Trophoblast cell (in vitro differentiated cells and primary cell): ENCODE measurements at regions not wholly inside any gene's neighbourhood (a gene's known extent, or its start where the extent isn't known, plus 50 kb on each side); places are given as distances from the start of the nearest gene placed in this dataset.

Source experiments
- DNase-seq, 2 donors: peaks; one replicate each; pipeline ENCODE4 v3.0.0-alpha.2; 2016
- H2AFZ ChIP-seq: 2 replicates; pipeline ENCODE4 v1.6.1; 2013; ENCODE audit warnings: low read length, moderate library complexity, mild to moderate bottlenecking; ENCODE audit not compliant: insufficient read depth, poor library complexity
- H2AK5ac ChIP-seq: 2 replicates; pipeline ENCODE4 v1.6.1; 2013; ENCODE audit warnings: mild to moderate bottlenecking, low read length
- H2BK120ac ChIP-seq: 2 replicates; pipeline ENCODE4 v1.6.1; 2013; ENCODE audit warnings: low read length, mild to moderate bottlenecking, moderate library complexity; ENCODE audit not compliant: insufficient read depth, poor library complexity
- H2BK12ac ChIP-seq: 2 replicates; pipeline ENCODE4 v1.6.1; 2013; ENCODE audit warnings: mild to moderate bottlenecking, low read length, moderate library complexity
- H2BK5ac ChIP-seq: 2 replicates; pipeline ENCODE4 v1.6.1; 2013; ENCODE audit warnings: low read length, low read depth, moderate library complexity, mild to moderate bottlenecking; ENCODE audit not compliant: poor library complexity
- H3K14ac ChIP-seq: 2 replicates; pipeline ENCODE4 v1.6.1; 2013; ENCODE audit warnings: mild to moderate bottlenecking, low read length
- H3K18ac ChIP-seq: 2 replicates; pipeline ENCODE4 v1.6.1; 2013; ENCODE audit warnings: mild to moderate bottlenecking, low read length
- H3K23ac ChIP-seq: 2 replicates; pipeline ENCODE4 v1.6.1; 2013; ENCODE audit warnings: low read length
- H3K27ac ChIP-seq: 2 replicates; pipeline ENCODE4 v1.5.1; 2013; ENCODE audit warnings: low read depth, mild to moderate bottlenecking, inconsistent platforms, low read length, moderate library complexity
- H3K27me3 ChIP-seq: 2 replicates; pipeline ENCODE4 v1.6.1; 2013; ENCODE audit warnings: inconsistent platforms, mild to moderate bottlenecking, low read length, moderate library complexity; ENCODE audit not compliant: insufficient read depth
- H3K36me3 ChIP-seq, 2 experiments: 1 replicate in 1 of 2; 2 replicates in 1 of 2; pipeline ENCODE4 v1.6.1; 2013; ENCODE audit warnings: low read length in 2 of 2, mild to moderate bottlenecking in 2 of 2, moderate library complexity in 1 of 2; ENCODE audit not compliant: insufficient read depth in 2 of 2, control insufficient read depth in 1 of 2
- H3K4ac ChIP-seq: 2 replicates; pipeline ENCODE4 v1.6.1; 2013; ENCODE audit warnings: low read depth, mild to moderate bottlenecking, low read length, moderate library complexity
- H3K4me1 ChIP-seq, 2 experiments: 1 replicate in 1 of 2; 2 replicates in 1 of 2; pipeline ENCODE4 v1.6.1; 2013; ENCODE audit warnings: low read length in 2 of 2, mild to moderate bottlenecking in 2 of 2, moderate library complexity in 1 of 2; ENCODE audit not compliant: insufficient read depth in 2 of 2, control insufficient read depth in 1 of 2
- H3K4me2 ChIP-seq: 2 replicates; pipeline ENCODE4 v1.6.1; 2013; ENCODE audit warnings: inconsistent platforms, mild to moderate bottlenecking, low read length, moderate library complexity
- H3K4me3 ChIP-seq: 2 replicates; pipeline ENCODE4 v1.5.1; 2013; ENCODE audit warnings: mild to moderate bottlenecking, low read depth, low read length, inconsistent platforms
- H3K79me1 ChIP-seq: one replicate; pipeline ENCODE4 v1.6.1; 2013; ENCODE audit warnings: low read length
- H3K79me2 ChIP-seq: 2 replicates; pipeline ENCODE4 v1.6.1; 2013; ENCODE audit warnings: low read length, mild to moderate bottlenecking; ENCODE audit not compliant: control insufficient read depth, insufficient read depth, poor library complexity
- H3K9ac ChIP-seq: 2 replicates; pipeline ENCODE4 v1.6.1; 2013; ENCODE audit warnings: mild to moderate bottlenecking, low read length
- H3K9me3 ChIP-seq: 2 replicates; pipeline ENCODE4 v1.6.1; 2013; ENCODE audit warnings: low read depth, mild to moderate bottlenecking, control low read depth, inconsistent platforms, low read length; ENCODE audit not compliant: insufficient read depth
- H4K12ac ChIP-seq: 2 replicates; pipeline ENCODE4 v1.6.1; 2013; ENCODE audit warnings: low read depth, mild to moderate bottlenecking, low read length, moderate library complexity
- H4K8ac ChIP-seq: 2 replicates; pipeline ENCODE4 v1.6.1; 2013; ENCODE audit warnings: low read depth, mild to moderate bottlenecking, low read length, moderate library complexity
- H4K91ac ChIP-seq: one replicate; pipeline ENCODE4 v1.6.1; 2013; ENCODE audit warnings: low read depth, mild to moderate bottlenecking, low read length, moderate library complexity
- WGBS: extraction: QIAGEN DNeasy Blood & Tissue Kit; methylation state at CpG from one replicate; pipeline ENCODE4 v1.1.7; 2013; ENCODE audit warnings: missing lambda C conversion rate; ENCODE audit not compliant: insufficient read length, insufficient coverage; ENCODE audit errors: extremely low coverage; 5-methylcytosine and 5-hydroxymethylcytosine counted together

DNA sequence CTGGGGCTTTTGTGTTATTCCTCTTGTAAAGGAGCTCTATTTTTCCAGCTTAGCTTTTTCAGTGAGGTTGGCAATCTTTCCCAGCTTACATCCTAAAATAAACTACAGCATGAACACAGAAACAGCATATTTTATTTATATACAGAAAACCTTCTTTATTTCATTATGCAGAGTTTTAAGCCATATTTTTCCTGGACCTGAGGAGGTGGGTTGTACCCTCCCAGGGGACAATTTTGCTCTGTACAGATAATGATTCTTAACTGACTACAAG lies 341.2 kb upstream of the TYRP1 start:
- no peaks in the 10 kb centered on the region for H3K4me1 ChIP-seq
- no peak overlapping the region for H3K23ac ChIP-seq
- H3K18ac ChIP-seq = no peak overlapping the region
- no peak overlapping the region for H3K4me3 ChIP-seq
- no peak for DNase-seq
- no peaks in the 10 kb centered on the region for H3K27me3 ChIP-seq
- H3K79me1 ChIP-seq = no peaks in the 10 kb centered on the region
- no peaks in the 10 kb centered on the region for H3K79me2 ChIP-seq
- no peak overlapping the region for H3K9ac ChIP-seq
- H4K8ac ChIP-seq = no peak overlapping the region
- H3K36me3 ChIP-seq = no peaks in the 10 kb centered on the region
- no peak overlapping the region for H3K4me2 ChIP-seq
- H3K9me3 ChIP-seq = no peaks in the 10 kb centered on the region
- H2BK12ac ChIP-seq = no peak overlapping the region
- no peak overlapping the region for H2AK5ac ChIP-seq
- no peak overlapping the region for H3K14ac ChIP-seq
- no peak overlapping the region for H3K4ac ChIP-seq
- no peak overlapping the region for H2AFZ ChIP-seq
- H3K27ac ChIP-seq = no peak overlapping the region
- H4K12ac ChIP-seq = no peak overlapping the region
- H2BK5ac ChIP-seq = no peak overlapping the region
- H2BK120ac ChIP-seq = no peak overlapping the region
- no peak overlapping the region for H4K91ac ChIP-seq

DNA sequence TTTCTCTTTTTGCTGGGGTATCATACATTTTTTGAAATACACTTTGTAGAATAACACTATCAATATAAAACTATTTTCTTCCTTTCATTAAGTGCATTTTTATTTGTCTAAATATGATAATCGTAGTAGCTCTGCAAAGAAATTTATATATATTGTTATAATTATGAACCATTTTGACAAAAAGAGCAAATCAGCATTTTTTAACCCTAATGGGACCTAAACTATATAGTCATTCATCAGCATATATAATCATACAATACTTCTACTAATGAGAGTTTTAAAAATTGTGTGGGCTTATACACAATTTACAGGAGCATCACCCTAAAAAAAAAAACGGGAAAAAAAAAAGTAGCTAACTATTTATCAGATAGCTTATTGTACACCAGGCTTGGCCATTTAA lies 329.7 kb upstream of the TYRP1 start:
- WGBS = no CpG with 5 or more reads among the region's 2 CpGs
- Histone ChIP-seq H4K91ac (no peak overlapping the region), H3K9ac (no peak overlapping the region), H3K79me1 (no peaks in the 10 kb centered on the region), H3K27me3 (no peaks in the 10 kb centered on the region), H4K12ac (no peak overlapping the region), H2AK5ac (no peak overlapping the region), H3K79me2 (no peaks in the 10 kb centered on the region), H3K27ac (no peak overlapping the region), H3K9me3 (no peaks in the 10 kb centered on the region), H2BK5ac (no peak overlapping the region), H3K4me3 (no peak overlapping the region), H3K23ac (no peak overlapping the region), H2AFZ (no peak overlapping the region), H3K36me3 (no peaks in the 10 kb centered on the region), H3K18ac (no peak overlapping the region), H3K4ac (no peak overlapping the region), H3K14ac (no peak overlapping the region), H3K4me1 (no peaks in the 10 kb centered on the region), H4K8ac (no peak overlapping the region), H3K4me2 (no peak overlapping the region), H2BK120ac (no peak overlapping the region), H2BK12ac (no peak overlapping the region)
- DNase-seq = no peak

DNA sequence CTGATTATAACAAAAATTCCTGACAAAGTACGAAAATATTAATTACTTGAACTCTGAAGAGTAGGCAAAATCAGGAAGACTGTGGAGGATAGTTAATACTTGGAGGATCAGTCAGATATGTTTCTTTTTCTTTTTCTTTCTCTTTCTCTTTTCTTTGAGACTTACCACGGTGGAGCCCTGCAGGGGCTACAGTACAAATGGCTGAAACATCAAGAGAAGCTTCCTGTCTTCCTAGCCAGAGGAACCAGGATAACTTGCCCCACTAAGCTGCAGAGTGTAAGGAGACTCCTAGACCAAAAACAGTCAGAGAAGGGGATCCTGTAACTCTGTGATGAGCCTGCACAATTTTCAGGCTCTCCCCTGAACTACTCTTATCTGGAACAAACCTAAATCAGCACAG lies 324.6 kb upstream of the TYRP1 start:
- no peak for DNase-seq
- Histone ChIP-seq H2BK12ac (no peak overlapping the region), H3K79me1 (no peaks in the 10 kb centered on the region), H3K14ac (no peak overlapping the region), H3K4me1 (no peaks in the 10 kb centered on the region), H3K27ac (no peak overlapping the region), H2AK5ac (no peak overlapping the region), H3K27me3 (no peaks in the 10 kb centered on the region), H4K8ac (no peak overlapping the region), H3K4ac (no peak overlapping the region), H4K91ac (no peak overlapping the region), H4K12ac (no peak overlapping the region), H2BK5ac (no peak overlapping the region), H3K9me3 (no peaks in the 10 kb centered on the region), H3K36me3 (no peaks in the 10 kb centered on the region), H3K18ac (no peak overlapping the region), H3K4me2 (no peak overlapping the region), H3K23ac (no peak overlapping the region), H2BK120ac (no peak overlapping the region), H3K9ac (no peak overlapping the region), H3K79me2 (no peaks in the 10 kb centered on the region), H2AFZ (no peak overlapping the region), H3K4me3 (no peak overlapping the region)
- no CpG with 5 or more reads among the region's 2 CpGs for WGBS

DNA sequence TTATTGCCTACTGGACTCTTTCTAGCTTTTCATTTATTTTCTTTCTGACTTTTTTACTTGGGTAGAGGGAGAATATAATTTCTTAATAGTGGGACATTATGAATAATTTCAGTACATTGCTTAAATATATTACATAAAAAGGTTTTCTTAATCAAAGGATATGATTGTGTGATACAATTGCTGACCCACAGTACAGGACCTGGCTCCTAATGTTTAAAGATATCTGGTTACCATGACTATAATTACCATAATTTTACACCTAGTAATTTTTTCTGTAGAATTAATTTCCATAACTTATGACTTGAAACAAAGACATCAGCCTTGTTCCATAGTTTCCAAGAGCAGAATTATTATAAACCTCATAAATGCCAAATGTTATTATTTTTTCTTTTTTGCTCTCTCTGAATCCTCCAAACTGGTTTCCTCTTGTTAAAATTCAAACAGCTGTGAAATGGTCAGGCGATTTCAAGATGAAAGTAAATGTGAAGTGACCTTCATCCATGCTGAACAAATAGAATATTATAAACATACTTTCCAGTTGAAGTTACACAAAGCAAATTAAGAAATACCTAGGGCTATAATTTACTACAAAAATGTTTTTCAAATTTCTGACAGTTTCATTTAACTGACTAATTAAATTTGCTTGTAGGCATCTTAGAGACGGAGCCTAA lies 301.2 kb upstream of the TYRP1 start:
- no CpG with 5 or more reads among the region's 2 CpGs for WGBS
- no peak overlapping the region for H4K12ac ChIP-seq
- H4K91ac ChIP-seq = no peak overlapping the region
- no peaks in the 10 kb centered on the region for H3K27me3 ChIP-seq
- no peak overlapping the region for H3K27ac ChIP-seq
- no peaks in the 10 kb centered on the region for H3K9me3 ChIP-seq
- no peak overlapping the region for H3K4ac ChIP-seq
- H2AFZ ChIP-seq = no peak overlapping the region
- H3K4me3 ChIP-seq = no peak overlapping the region
- no peak for DNase-seq
- H2BK12ac ChIP-seq = no peak overlapping the region
- H3K18ac ChIP-seq = no peak overlapping the region
- H3K36me3 ChIP-seq = no peaks in the 10 kb centered on the region
- no peak overlapping the region for H2BK120ac ChIP-seq
- no peaks in the 10 kb centered on the region for H3K4me1 ChIP-seq
- H4K8ac ChIP-seq = no peak overlapping the region
- H3K4me2 ChIP-seq = no peak overlapping the region
- no peak overlapping the region for H2AK5ac ChIP-seq
- no peaks in the 10 kb centered on the region for H3K79me2 ChIP-seq
- no peak overlapping the region for H3K14ac ChIP-seq
- no peak overlapping the region for H2BK5ac ChIP-seq
- no peak overlapping the region for H3K23ac ChIP-seq
- no peak overlapping the region for H3K9ac ChIP-seq
- no peaks in the 10 kb centered on the region for H3K79me1 ChIP-seq
